GM12878 (cell line): ENCODE measurements at regions not wholly inside any gene's neighbourhood (a gene's known extent, or its start where the extent isn't known, plus 50 kb on each side); places are given as distances from the start of the nearest gene placed in this dataset.

ENCODE experiments used
- CBX3 ChIP-seq: fragments of 200-600 bp; sonication (generic); IDR thresholded peaks from 2 replicates; pipeline ENCODE4 v1.6.1; 2016; ENCODE audit warnings: low read depth, borderline replicate concordance
- EP300 ChIP-seq, 2 experiments: fragments of 150-350 bp in 1 of 2; IDR thresholded peaks; 2 replicates each; pipeline ENCODE4 v1.6.1; 2011 to 2012; ENCODE audit warnings: low read depth in 2 of 2, low read length in 2 of 2, borderline replicate concordance in 1 of 2, improper control_type of control experiment in 1 of 2, inconsistent platforms in 1 of 2; ENCODE audit not compliant: control insufficient read depth in 1 of 2
- EZH2 ChIP-seq: IDR thresholded peaks from 2 replicates; pipeline ENCODE4 v1.6.1; 2012; ENCODE audit warnings: low read depth, mild to moderate bottlenecking, control low read depth, inconsistent platforms, low read length, borderline replicate concordance; ENCODE audit not compliant: control insufficient read depth
- REST ChIP-seq: IDR thresholded peaks from 2 replicates; pipeline ENCODE4 v1.6.1; 2012; ENCODE audit warnings: mild to moderate bottlenecking, low read depth, low read length
- TARDBP ChIP-seq: IDR thresholded peaks from 2 replicates; pipeline ENCODE4 v1.6.1; 2016; ENCODE audit warnings: borderline replicate concordance
- TF ChIP-seq, protein P1 (sequence below), 3 experiments: IDR thresholded peaks in 2 of 3; conservative IDR thresholded peaks in 1 of 3; 2 replicates each; pipeline ENCODE4 v1.5.1; 2011; ENCODE audit warnings: low read depth in 3 of 3, low read length in 3 of 3, mild to moderate bottlenecking in 3 of 3, control low read depth in 2 of 3, moderate library complexity in 2 of 3, inconsistent platforms in 1 of 3, mixed read lengths in 1 of 3; ENCODE audit not compliant: control insufficient read depth in 2 of 3, insufficient read depth in 1 of 3; ENCODE audit errors: extremely low read depth in 1 of 3

GRCh38 chr5:145111420-145111819, 723.7 kb downstream of the PRELID2 start:
- TF ChIP-seq, protein P1, sequence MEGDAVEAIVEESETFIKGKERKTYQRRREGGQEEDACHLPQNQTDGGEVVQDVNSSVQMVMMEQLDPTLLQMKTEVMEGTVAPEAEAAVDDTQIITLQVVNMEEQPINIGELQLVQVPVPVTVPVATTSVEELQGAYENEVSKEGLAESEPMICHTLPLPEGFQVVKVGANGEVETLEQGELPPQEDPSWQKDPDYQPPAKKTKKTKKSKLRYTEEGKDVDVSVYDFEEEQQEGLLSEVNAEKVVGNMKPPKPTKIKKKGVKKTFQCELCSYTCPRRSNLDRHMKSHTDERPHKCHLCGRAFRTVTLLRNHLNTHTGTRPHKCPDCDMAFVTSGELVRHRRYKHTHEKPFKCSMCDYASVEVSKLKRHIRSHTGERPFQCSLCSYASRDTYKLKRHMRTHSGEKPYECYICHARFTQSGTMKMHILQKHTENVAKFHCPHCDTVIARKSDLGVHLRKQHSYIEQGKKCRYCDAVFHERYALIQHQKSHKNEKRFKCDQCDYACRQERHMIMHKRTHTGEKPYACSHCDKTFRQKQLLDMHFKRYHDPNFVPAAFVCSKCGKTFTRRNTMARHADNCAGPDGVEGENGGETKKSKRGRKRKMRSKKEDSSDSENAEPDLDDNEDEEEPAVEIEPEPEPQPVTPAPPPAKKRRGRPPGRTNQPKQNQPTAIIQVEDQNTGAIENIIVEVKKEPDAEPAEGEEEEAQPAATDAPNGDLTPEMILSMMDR (IDR thresholded peaks at IDR 0.05 in 2 of 3, conservative IDR thresholded peaks at IDR 0.05 in 1 of 3; ENCODE audit: control insufficient read depth in 2 of 3, extremely low read depth in 1 of 3, insufficient read depth in 1 of 3, low read depth in 3 of 3, low read length in 3 of 3) = no peak
- TF ChIP-seq REST (no peak), CBX3 (no peak), TARDBP (no peak), EP300 (IDR thresholded peaks at IDR 0.05; ENCODE audit: borderline replicate concordance in 1 of 2, control insufficient read depth in 1 of 2, low read depth in 2 of 2, low read length in 2 of 2) (no peak), EZH2 (no peak)
